H1 (cell line): ENCODE measurements at regions not wholly inside any gene's neighbourhood (a gene's known extent, or its start where the extent isn't known, plus 50 kb on each side); places are given as distances from the start of the nearest gene placed in this dataset.
A peak's percentile ranks its signal among the peaks of the same experiment; 100 is the strongest.

Source experiments
- CTCF ChIA-PET: fragments of 300-600 bp; sonication (Branson Sonifier 250); formaldehyde crosslinking; loops from one replicate; lab custom pipeline; 2021; ENCODE audit not compliant: partially characterized antibody; lab: Charles Lee
- POLR2A ChIA-PET: fragments of 300-600 bp; sonication (Branson Sonifier 250); formaldehyde crosslinking; loops from one replicate; lab custom pipeline; 2021; ENCODE audit warnings: inconsistent platforms; ENCODE audit not compliant: partially characterized antibody; lab: Charles Lee
- DNase-seq, 2 experiments: peaks; one replicate each; pipeline versions ENCODE4 v3.0.0 to v3.0.0-alpha.2; 2010 to 2022; ENCODE audit warnings: low spot score in 2 of 2, low read depth in 1 of 2, mixed read lengths in 1 of 2
- FAIRE-seq: peaks from 2 replicates; lab custom pipeline; 2011; peaks lifted over from hg19 to GRCh38; lab: Jason Lieb, UNC
- H2AFZ ChIP-seq: 2 replicates; pipeline ENCODE4 v1.8.1; 2012; ENCODE audit warnings: low read length, inconsistent platforms
- H2AK5ac ChIP-seq: 2 replicates; pipeline ENCODE4 v1.6.1; 2013; ENCODE audit warnings: low read depth, low read length
- H2BK120ac ChIP-seq: replicated peaks from 2 replicates; pipeline ENCODE3; 2013; ENCODE audit warnings: low read depth, low read length, inconsistent platforms
- H2BK12ac ChIP-seq: 2 replicates; pipeline ENCODE4 v1.6.1; 2013; ENCODE audit warnings: low read depth, low read length
- H2BK15ac ChIP-seq: 2 replicates; pipeline ENCODE4 v1.6.1; 2013; ENCODE audit warnings: low read length
- H2BK20ac ChIP-seq: 2 replicates; pipeline ENCODE4 v1.6.1; 2013; ENCODE audit warnings: low read length
- H2BK5ac ChIP-seq: 2 replicates; pipeline ENCODE4 v1.6.1; 2013; ENCODE audit warnings: low read depth, low read length
- H3K14ac ChIP-seq: 2 replicates; pipeline ENCODE4 v1.6.1; 2013; ENCODE audit warnings: inconsistent platforms; ENCODE audit not compliant: insufficient read length
- H3K18ac ChIP-seq: 2 replicates; pipeline ENCODE4 v1.6.1; 2013; ENCODE audit warnings: low read length; ENCODE audit errors: extremely low read depth
- H3K23ac ChIP-seq: 2 replicates; pipeline ENCODE4 v1.6.1; 2013; ENCODE audit warnings: inconsistent platforms; ENCODE audit not compliant: insufficient read length
- H3K23me2 ChIP-seq: 2 replicates; pipeline ENCODE4 v1.6.1; 2013; ENCODE audit warnings: low read depth, low read length
- H3K27ac ChIP-seq: 2 replicates; pipeline ENCODE4 v1.6.1; 2011; ENCODE audit warnings: low read depth, low read length, inconsistent platforms
- H3K27me3 ChIP-seq, 4 experiments: replicated peaks in 1 of 4; 1 replicate in 1 of 4; 2 replicates in 3 of 4; pipeline versions ENCODE4 v1.6.1 to v1.8.1; 2011 to 2013; ENCODE audit warnings: low read length in 3 of 4, mild to moderate bottlenecking in 3 of 4, inconsistent platforms in 2 of 4, mixed read lengths in 2 of 4, moderate library complexity in 1 of 4; ENCODE audit not compliant: control insufficient read depth in 3 of 4, insufficient read depth in 3 of 4; ENCODE audit errors: extremely low read depth in 1 of 4
- H3K36me3 ChIP-seq, 4 experiments: 2 replicates each; pipeline versions ENCODE4 v1.6.1 to v1.8.1; 2011 to 2013; ENCODE audit warnings: mild to moderate bottlenecking in 4 of 4, low read length in 3 of 4, moderate library complexity in 2 of 4, control low read depth in 1 of 4, inconsistent platforms in 1 of 4; ENCODE audit not compliant: insufficient read depth in 4 of 4, control insufficient read depth in 2 of 4
- H3K4ac ChIP-seq: replicated peaks from 2 replicates; pipeline ENCODE3; 2013; ENCODE audit warnings: low read length, low read depth, mixed read lengths, inconsistent platforms; ENCODE audit not compliant: insufficient read length
- H3K4me1 ChIP-seq, 4 experiments: replicated peaks in 1 of 4; 1 replicate in 1 of 4; 2 replicates in 3 of 4; pipeline versions ENCODE4 v1.6.1 to v1.8.1; 2011 to 2013; ENCODE audit warnings: low read length in 3 of 4, inconsistent platforms in 2 of 4, mixed read lengths in 1 of 4; ENCODE audit not compliant: insufficient read depth in 4 of 4, control insufficient read depth in 3 of 4
- H3K4me2 ChIP-seq, 2 experiments: 2 replicates each; pipeline versions ENCODE4 v1.6.1 to v1.8.1; 2011 to 2013; ENCODE audit warnings: low read depth in 2 of 2, low read length in 2 of 2, control low read depth in 1 of 2, inconsistent platforms in 1 of 2, mild to moderate bottlenecking in 1 of 2; ENCODE audit not compliant: insufficient read depth in 1 of 2
- H3K4me3 ChIP-seq, 4 experiments: fragments of 200-600, 300-600 bp in 1 of 4; sonication (generic), shearing (Covaris generic), sonication (Bioruptor Twin) in 1 of 4; 2 replicates each; pipeline versions ENCODE4 v1.5.1 to v1.8.1; 2011 to 2016; ENCODE audit warnings: low read length in 4 of 4, low read depth in 3 of 4, control low read depth in 2 of 4, inconsistent platforms in 2 of 4, mild to moderate bottlenecking in 2 of 4, mixed read lengths in 1 of 4, moderate library complexity in 1 of 4; ENCODE audit not compliant: insufficient read depth in 2 of 4; ENCODE audit errors: extremely low read depth in 1 of 4
- H3K56ac ChIP-seq: replicated peaks from 2 replicates; pipeline ENCODE3; 2013; ENCODE audit warnings: low read depth, mild to moderate bottlenecking, mixed read lengths, low read length, inconsistent platforms; ENCODE audit not compliant: insufficient read length
- H3K79me1 ChIP-seq: 2 replicates; pipeline ENCODE4 v1.6.1; 2013; ENCODE audit warnings: low read depth, low read length, control low read depth
- H3K79me2 ChIP-seq, 2 experiments: 2 replicates each; pipeline versions ENCODE4 v1.6.1 to v1.8.1; 2012 to 2013; ENCODE audit warnings: low read length in 2 of 2, mild to moderate bottlenecking in 2 of 2, inconsistent platforms in 1 of 2; ENCODE audit not compliant: insufficient read depth in 2 of 2, control insufficient read depth in 1 of 2
- H3K9ac ChIP-seq, 4 experiments: replicated peaks in 1 of 4; 1 replicate in 1 of 4; 2 replicates in 3 of 4; pipeline versions ENCODE4 v1.6.1 to v1.8.1; 2011 to 2013; ENCODE audit warnings: low read depth in 3 of 4, low read length in 3 of 4, control low read depth in 2 of 4, mild to moderate bottlenecking in 2 of 4, moderate library complexity in 2 of 4, inconsistent platforms in 1 of 4; ENCODE audit errors: extremely low read depth in 1 of 4
- H3K9me3 ChIP-seq, 2 experiments: 2 replicates each; pipeline versions ENCODE4 v1.6.1 to v1.8.1; 2012 to 2013; ENCODE audit warnings: mild to moderate bottlenecking in 2 of 2, moderate library complexity in 2 of 2, control low read depth in 1 of 2, inconsistent platforms in 1 of 2, low read depth in 1 of 2, low read length in 1 of 2, mixed read lengths in 1 of 2; ENCODE audit not compliant: insufficient read depth in 2 of 2
- H4K20me1 ChIP-seq, 2 experiments: replicated peaks in 1 of 2; 2 replicates each; pipeline versions ENCODE3 to v1.8.1; 2011 to 2013; ENCODE audit warnings: inconsistent platforms in 2 of 2, low read length in 2 of 2, mild to moderate bottlenecking in 1 of 2; ENCODE audit not compliant: insufficient read depth in 2 of 2, control insufficient read depth in 1 of 2
- H4K5ac ChIP-seq: 2 replicates; pipeline ENCODE4 v1.6.1; 2013; ENCODE audit warnings: low read length, low read depth, mixed read lengths, inconsistent platforms; ENCODE audit not compliant: insufficient read length
- H4K8ac ChIP-seq: 2 replicates; pipeline ENCODE4 v1.8.0; 2013; ENCODE audit warnings: mild to moderate bottlenecking, moderate library complexity, low read length, inconsistent platforms; ENCODE audit not compliant: insufficient read depth; ENCODE audit errors: extremely low read depth
- H4K91ac ChIP-seq: replicated peaks from 2 replicates; pipeline ENCODE3; 2013; ENCODE audit warnings: low read length, mixed read lengths, inconsistent platforms; ENCODE audit not compliant: insufficient read length
- BCL11A ChIP-seq, 2 experiments: IDR thresholded peaks; one replicate each; pipeline ENCODE4 v1.6.1; 2011; ENCODE audit warnings: low read depth in 2 of 2, low read length in 2 of 2, mild to moderate bottlenecking in 2 of 2
- CEBPB ChIP-seq: IDR thresholded peaks from 2 replicates; pipeline ENCODE4 v1.6.1; 2012; ENCODE audit warnings: low read depth, low read length
- HDAC2 ChIP-seq, 2 experiments: fragments of 300-600 bp in 1 of 2; sonication (generic) in 1 of 2; IDR thresholded peaks; 2 replicates each; pipeline ENCODE4 v1.6.1; 2011 to 2012; ENCODE audit warnings: low read depth in 2 of 2, low read length in 2 of 2, mild to moderate bottlenecking in 2 of 2, moderate library complexity in 2 of 2, borderline replicate concordance in 1 of 2, inconsistent platforms in 1 of 2
- HDAC6 ChIP-seq: IDR thresholded peaks from one replicate; pipeline ENCODE4 v1.7.1; 2012; ENCODE audit warnings: low read depth, mild to moderate bottlenecking, inconsistent platforms, low read length, moderate library complexity
- KDM1A ChIP-seq: fragments of 200-600, 300-600 bp; sonication (generic); IDR thresholded peaks from 2 replicates; pipeline ENCODE4 v1.7.1; 2016; ENCODE audit warnings: mild to moderate bottlenecking, low read length, borderline replicate concordance
- NANOG ChIP-seq: IDR thresholded peaks from 2 replicates; pipeline ENCODE4 v1.6.1; 2011; ENCODE audit warnings: low read length, low read depth, mild to moderate bottlenecking, inconsistent platforms; ENCODE audit not compliant: insufficient read depth, poor library complexity, severe bottlenecking
- POLR2AphosphoS5 ChIP-seq: IDR thresholded peaks from 2 replicates; pipeline ENCODE4 v1.6.1; 2011; ENCODE audit warnings: low read depth, low read length
- RAD21 ChIP-seq, 2 experiments: IDR thresholded peaks in 1 of 2; conservative IDR thresholded peaks in 1 of 2; 2 replicates each; pipeline ENCODE4 v1.6.1; 2011; ENCODE audit warnings: low read depth in 2 of 2, low read length in 2 of 2, improper control_type of control experiment in 1 of 2, inconsistent platforms in 1 of 2, mild to moderate bottlenecking in 1 of 2, moderate library complexity in 1 of 2
- RNF2 ChIP-seq: fragments of 200-900, 300-1000 bp; sonication (generic); IDR thresholded peaks from 2 replicates; pipeline ENCODE4 v1.7.1; 2016; ENCODE audit warnings: borderline replicate concordance, low read depth, mild to moderate bottlenecking, antibody characterized with exemption, low read length; ENCODE audit not compliant: poor library complexity, severe bottlenecking; ENCODE audit errors: missing control alignments
- RXRA ChIP-seq: IDR thresholded peaks from 2 replicates; pipeline ENCODE4 v1.6.1; 2011; ENCODE audit warnings: low read depth, mild to moderate bottlenecking, low read length, moderate library complexity; ENCODE audit not compliant: insufficient read depth
- SP1 ChIP-seq: IDR thresholded peaks from 2 replicates; pipeline ENCODE4 v1.6.1; 2011; ENCODE audit warnings: low read depth, low read length
- WGBS, 2 experiments: shearing (Covaris generic) in 1 of 2; methylation state at CpG; one replicate each; pipeline versions ENCODE4 v1.1.6 to v1.1.7; 2013 to 2015; ENCODE audit warnings: low lambda C conversion rate in 2 of 2, mixed read lengths in 2 of 2, inconsistent platforms in 1 of 2, low coverage in 1 of 2, missing lambda C conversion rate in 1 of 2; ENCODE audit not compliant: insufficient replicate concordance in 2 of 2, insufficient coverage in 1 of 2, insufficient read length in 1 of 2; ENCODE audit errors: extremely low coverage in 1 of 2, missing lambda C conversion rate in 1 of 2; 5-methylcytosine and 5-hydroxymethylcytosine counted together

DNA sequence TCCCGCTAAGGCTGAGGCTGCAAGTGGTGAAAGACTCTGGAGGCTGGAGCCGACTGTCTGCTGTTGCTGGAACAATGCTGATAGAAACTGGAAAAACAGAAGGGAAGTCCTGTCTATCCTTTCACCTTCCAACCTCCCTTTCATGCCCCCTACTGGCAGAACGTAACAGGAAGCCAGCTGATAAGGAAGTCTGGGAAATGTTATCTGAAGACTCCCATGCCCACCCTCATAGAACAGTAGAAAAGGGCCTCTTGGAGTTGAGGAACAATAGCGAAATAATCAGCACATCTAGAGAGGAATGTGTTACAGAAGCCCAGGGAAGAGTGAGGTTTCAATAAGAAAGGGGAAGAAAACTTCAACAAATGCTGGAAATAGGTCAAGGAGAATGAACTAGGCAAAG is 117.1 kb upstream of the DKK2 start:
- no peak overlapping the region for H3K4me2 ChIP-seq
- H2AK5ac ChIP-seq = no peak overlapping the region
- CTCF ChIA-PET = interaction anchor here (1.0 to 1.4 kb wide), 5 partner anchors 9 to 102 kb away, joined by 3 to 7 read pairs (median 3); no protein-coding TSS in a partner anchor
- H3K27ac ChIP-seq = no peak overlapping the region
- FAIRE-seq (peak; percentile 93), DNase-seq (peak; percentile 36 to 58)
- H4K20me1 ChIP-seq = no peaks in the 10 kb centered on the region
- H2BK120ac ChIP-seq = no peak overlapping the region
- no peak overlapping the region for H3K14ac ChIP-seq
- no peak overlapping the region for H3K4me3 ChIP-seq
- no peak overlapping the region for H3K4ac ChIP-seq
- POLR2A ChIA-PET = interaction anchor here (0.7 kb wide), 1 partner anchor 30 kb away, joined by 3 read pairs; no protein-coding TSS in a partner anchor
- no peak overlapping the region for H3K9ac ChIP-seq
- H3K23me2 ChIP-seq = no peaks in the 10 kb centered on the region; the same call in 1 of the 2 replicates
- no peak overlapping the region for H4K91ac ChIP-seq
- no peaks in the 10 kb centered on the region for H3K79me1 ChIP-seq
- H3K4me1 ChIP-seq = peaks cover 0 to 7% (median 0%) of the 10 kb centered on the region in 4 experiments; a peak in 1 of 7 replicates
- no peaks in the 10 kb centered on the region for H3K79me2 ChIP-seq
- H3K23ac ChIP-seq = no peak overlapping the region
- H3K36me3 ChIP-seq = no peaks in the 10 kb centered on the region
- H2BK5ac ChIP-seq = no peak overlapping the region
- no peak overlapping the region for H4K8ac ChIP-seq
- H2BK20ac ChIP-seq = peak overlapping the region; percentile 34; the same call in 1 of the 2 replicates
- no peak overlapping the region for H3K56ac ChIP-seq
- no peak overlapping the region; the same call in 1 of the 2 replicates for H3K18ac ChIP-seq
- no peak overlapping the region for H2BK12ac ChIP-seq
- H4K5ac ChIP-seq = no peak overlapping the region
- no peaks in the 10 kb centered on the region for H3K27me3 ChIP-seq
- no peak overlapping the region for H2BK15ac ChIP-seq
- H3K9me3 ChIP-seq = no peaks in the 10 kb centered on the region
- peak overlapping the region; percentile 97; the same call in 1 of the 2 replicates for H2AFZ ChIP-seq
- 52% methylated on average over 4 of the region's 4 CpGs; no CpG with 5 or more reads in 1 of the 2 experiments for WGBS, 2 experiments
- TF ChIP-seq SP1 (no peak), RNF2 (no peak), RXRA (no peak), HDAC6 (no peak), POLR2AphosphoS5 (no peak), RAD21 (IDR thresholded peaks at IDR 0.05 in 1 of 2, conservative IDR thresholded peaks at IDR 0.05 in 1 of 2; ENCODE audit: low read depth in 2 of 2, low read length in 2 of 2) (peak; percentile 46 to 60), HDAC2 (IDR thresholded peaks at IDR 0.05; ENCODE audit: borderline replicate concordance in 1 of 2, low read depth in 2 of 2, low read length in 2 of 2) (peak in 1 of 2 experiments; percentile 70; a peak in 1 of 4 replicates), BCL11A (IDR thresholded peaks at IDR 0.05; ENCODE audit: low read depth in 2 of 2, low read length in 2 of 2) (no peak), KDM1A (no peak), CEBPB (no peak), NANOG (peak; percentile 13)
